H1 (cell line): ENCODE measurements at regions not wholly inside any gene's neighbourhood (a gene's known extent, or its start where the extent isn't known, plus 50 kb on each side); places are given as distances from the start of the nearest gene placed in this dataset.

ENCODE experiments used
- CTCF ChIA-PET: fragments of 300-600 bp; sonication (Branson Sonifier 250); formaldehyde crosslinking; loops from one replicate; lab custom pipeline; 2021; ENCODE audit not compliant: partially characterized antibody; lab: Charles Lee
- POLR2A ChIA-PET: fragments of 300-600 bp; sonication (Branson Sonifier 250); formaldehyde crosslinking; loops from one replicate; lab custom pipeline; 2021; ENCODE audit warnings: inconsistent platforms; ENCODE audit not compliant: partially characterized antibody; lab: Charles Lee
- DNase-seq, 2 experiments: peaks; one replicate each; pipeline versions ENCODE4 v3.0.0 to v3.0.0-alpha.2; 2010 to 2022; ENCODE audit warnings: low spot score in 2 of 2, low read depth in 1 of 2, mixed read lengths in 1 of 2
- FAIRE-seq: peaks from 2 replicates; lab custom pipeline; 2011; peaks lifted over from hg19 to GRCh38; lab: Jason Lieb, UNC
- H2AFZ ChIP-seq: 2 replicates; pipeline ENCODE4 v1.8.1; 2012; ENCODE audit warnings: low read length, inconsistent platforms
- H2AK5ac ChIP-seq: 2 replicates; pipeline ENCODE4 v1.6.1; 2013; ENCODE audit warnings: low read depth, low read length
- H2BK120ac ChIP-seq: replicated peaks from 2 replicates; pipeline ENCODE3; 2013; ENCODE audit warnings: low read depth, low read length, inconsistent platforms
- H2BK12ac ChIP-seq: 2 replicates; pipeline ENCODE4 v1.6.1; 2013; ENCODE audit warnings: low read depth, low read length
- H2BK15ac ChIP-seq: 2 replicates; pipeline ENCODE4 v1.6.1; 2013; ENCODE audit warnings: low read length
- H2BK20ac ChIP-seq: 2 replicates; pipeline ENCODE4 v1.6.1; 2013; ENCODE audit warnings: low read length
- H2BK5ac ChIP-seq: 2 replicates; pipeline ENCODE4 v1.6.1; 2013; ENCODE audit warnings: low read depth, low read length
- H3K14ac ChIP-seq: 2 replicates; pipeline ENCODE4 v1.6.1; 2013; ENCODE audit warnings: inconsistent platforms; ENCODE audit not compliant: insufficient read length
- H3K18ac ChIP-seq: 2 replicates; pipeline ENCODE4 v1.6.1; 2013; ENCODE audit warnings: low read length; ENCODE audit errors: extremely low read depth
- H3K23ac ChIP-seq: 2 replicates; pipeline ENCODE4 v1.6.1; 2013; ENCODE audit warnings: inconsistent platforms; ENCODE audit not compliant: insufficient read length
- H3K23me2 ChIP-seq: 2 replicates; pipeline ENCODE4 v1.6.1; 2013; ENCODE audit warnings: low read depth, low read length
- H3K27ac ChIP-seq: 2 replicates; pipeline ENCODE4 v1.6.1; 2011; ENCODE audit warnings: low read depth, low read length, inconsistent platforms
- H3K27me3 ChIP-seq, 4 experiments: replicated peaks in 1 of 4; 1 replicate in 1 of 4; 2 replicates in 3 of 4; pipeline versions ENCODE4 v1.6.1 to v1.8.1; 2011 to 2013; ENCODE audit warnings: low read length in 3 of 4, mild to moderate bottlenecking in 3 of 4, inconsistent platforms in 2 of 4, mixed read lengths in 2 of 4, moderate library complexity in 1 of 4; ENCODE audit not compliant: control insufficient read depth in 3 of 4, insufficient read depth in 3 of 4; ENCODE audit errors: extremely low read depth in 1 of 4
- H3K36me3 ChIP-seq, 4 experiments: 2 replicates each; pipeline versions ENCODE4 v1.6.1 to v1.8.1; 2011 to 2013; ENCODE audit warnings: mild to moderate bottlenecking in 4 of 4, low read length in 3 of 4, moderate library complexity in 2 of 4, control low read depth in 1 of 4, inconsistent platforms in 1 of 4; ENCODE audit not compliant: insufficient read depth in 4 of 4, control insufficient read depth in 2 of 4
- H3K4ac ChIP-seq: replicated peaks from 2 replicates; pipeline ENCODE3; 2013; ENCODE audit warnings: low read length, low read depth, mixed read lengths, inconsistent platforms; ENCODE audit not compliant: insufficient read length
- H3K4me1 ChIP-seq, 4 experiments: replicated peaks in 1 of 4; 1 replicate in 1 of 4; 2 replicates in 3 of 4; pipeline versions ENCODE4 v1.6.1 to v1.8.1; 2011 to 2013; ENCODE audit warnings: low read length in 3 of 4, inconsistent platforms in 2 of 4, mixed read lengths in 1 of 4; ENCODE audit not compliant: insufficient read depth in 4 of 4, control insufficient read depth in 3 of 4
- H3K4me2 ChIP-seq, 2 experiments: 2 replicates each; pipeline versions ENCODE4 v1.6.1 to v1.8.1; 2011 to 2013; ENCODE audit warnings: low read depth in 2 of 2, low read length in 2 of 2, control low read depth in 1 of 2, inconsistent platforms in 1 of 2, mild to moderate bottlenecking in 1 of 2; ENCODE audit not compliant: insufficient read depth in 1 of 2
- H3K4me3 ChIP-seq, 4 experiments: fragments of 200-600, 300-600 bp in 1 of 4; sonication (generic), shearing (Covaris generic), sonication (Bioruptor Twin) in 1 of 4; 2 replicates each; pipeline versions ENCODE4 v1.5.1 to v1.8.1; 2011 to 2016; ENCODE audit warnings: low read length in 4 of 4, low read depth in 3 of 4, control low read depth in 2 of 4, inconsistent platforms in 2 of 4, mild to moderate bottlenecking in 2 of 4, mixed read lengths in 1 of 4, moderate library complexity in 1 of 4; ENCODE audit not compliant: insufficient read depth in 2 of 4; ENCODE audit errors: extremely low read depth in 1 of 4
- H3K56ac ChIP-seq: replicated peaks from 2 replicates; pipeline ENCODE3; 2013; ENCODE audit warnings: low read depth, mild to moderate bottlenecking, mixed read lengths, low read length, inconsistent platforms; ENCODE audit not compliant: insufficient read length
- H3K79me1 ChIP-seq: 2 replicates; pipeline ENCODE4 v1.6.1; 2013; ENCODE audit warnings: low read depth, low read length, control low read depth
- H3K79me2 ChIP-seq, 2 experiments: 2 replicates each; pipeline versions ENCODE4 v1.6.1 to v1.8.1; 2012 to 2013; ENCODE audit warnings: low read length in 2 of 2, mild to moderate bottlenecking in 2 of 2, inconsistent platforms in 1 of 2; ENCODE audit not compliant: insufficient read depth in 2 of 2, control insufficient read depth in 1 of 2
- H3K9ac ChIP-seq, 4 experiments: replicated peaks in 1 of 4; 1 replicate in 1 of 4; 2 replicates in 3 of 4; pipeline versions ENCODE4 v1.6.1 to v1.8.1; 2011 to 2013; ENCODE audit warnings: low read depth in 3 of 4, low read length in 3 of 4, control low read depth in 2 of 4, mild to moderate bottlenecking in 2 of 4, moderate library complexity in 2 of 4, inconsistent platforms in 1 of 4; ENCODE audit errors: extremely low read depth in 1 of 4
- H3K9me3 ChIP-seq, 2 experiments: 2 replicates each; pipeline versions ENCODE4 v1.6.1 to v1.8.1; 2012 to 2013; ENCODE audit warnings: mild to moderate bottlenecking in 2 of 2, moderate library complexity in 2 of 2, control low read depth in 1 of 2, inconsistent platforms in 1 of 2, low read depth in 1 of 2, low read length in 1 of 2, mixed read lengths in 1 of 2; ENCODE audit not compliant: insufficient read depth in 2 of 2
- H4K20me1 ChIP-seq, 2 experiments: replicated peaks in 1 of 2; 2 replicates each; pipeline versions ENCODE3 to v1.8.1; 2011 to 2013; ENCODE audit warnings: inconsistent platforms in 2 of 2, low read length in 2 of 2, mild to moderate bottlenecking in 1 of 2; ENCODE audit not compliant: insufficient read depth in 2 of 2, control insufficient read depth in 1 of 2
- H4K5ac ChIP-seq: 2 replicates; pipeline ENCODE4 v1.6.1; 2013; ENCODE audit warnings: low read length, low read depth, mixed read lengths, inconsistent platforms; ENCODE audit not compliant: insufficient read length
- H4K8ac ChIP-seq: 2 replicates; pipeline ENCODE4 v1.8.0; 2013; ENCODE audit warnings: mild to moderate bottlenecking, moderate library complexity, low read length, inconsistent platforms; ENCODE audit not compliant: insufficient read depth; ENCODE audit errors: extremely low read depth
- H4K91ac ChIP-seq: replicated peaks from 2 replicates; pipeline ENCODE3; 2013; ENCODE audit warnings: low read length, mixed read lengths, inconsistent platforms; ENCODE audit not compliant: insufficient read length
- BACH1 ChIP-seq: IDR thresholded peaks from 2 replicates; pipeline ENCODE4 v1.6.1; 2012; ENCODE audit warnings: low read length, improper control_type of control experiment
- EGR1 ChIP-seq: IDR thresholded peaks from 2 replicates; pipeline ENCODE4 v1.6.1; 2011; ENCODE audit warnings: low read depth, low read length, borderline replicate concordance
- EZH2 ChIP-seq: fragments of 200-600 bp; sonication (generic); IDR thresholded peaks from 2 replicates; pipeline ENCODE4 v1.7.1; 2012; ENCODE audit warnings: low read depth, mild to moderate bottlenecking, moderate library complexity, low read length, inconsistent platforms; ENCODE audit not compliant: severe bottlenecking
- RBBP5 ChIP-seq: IDR thresholded peaks from 2 replicates; pipeline ENCODE4 v1.7.1; 2012; ENCODE audit warnings: low read depth, mild to moderate bottlenecking, inconsistent platforms, low read length, moderate library complexity, borderline replicate concordance
- WGBS, 2 experiments: shearing (Covaris generic) in 1 of 2; methylation state at CpG; one replicate each; pipeline versions ENCODE4 v1.1.6 to v1.1.7; 2013 to 2015; ENCODE audit warnings: low lambda C conversion rate in 2 of 2, mixed read lengths in 2 of 2, inconsistent platforms in 1 of 2, low coverage in 1 of 2, missing lambda C conversion rate in 1 of 2; ENCODE audit not compliant: insufficient replicate concordance in 2 of 2, insufficient coverage in 1 of 2, insufficient read length in 1 of 2; ENCODE audit errors: extremely low coverage in 1 of 2, missing lambda C conversion rate in 1 of 2; 5-methylcytosine and 5-hydroxymethylcytosine counted together

GRCh38 chr14:62076825-62077605 lies 314.8 kb downstream of the SNAPC1 start:
- no peak overlapping the region for H3K56ac ChIP-seq
- no peak overlapping the region for H4K8ac ChIP-seq
- H3K4me1 ChIP-seq: no peaks in the 10 kb centered on the region
- no peak overlapping the region for H3K4me2 ChIP-seq
- H4K91ac ChIP-seq: no peak overlapping the region
- H4K5ac ChIP-seq: no peak overlapping the region
- no peak overlapping the region for H2AK5ac ChIP-seq
- no peak overlapping the region for H2BK15ac ChIP-seq
- H3K4ac ChIP-seq: no peak overlapping the region
- H2BK5ac ChIP-seq: no peak overlapping the region
- no peaks in the 10 kb centered on the region for H3K79me1 ChIP-seq
- no peaks in the 10 kb centered on the region for H3K9me3 ChIP-seq
- H2BK20ac ChIP-seq: no peak overlapping the region
- ChIA-PET POLR2A (no interaction called here), CTCF (interaction anchor here (0.8 to 1.5 kb wide), 6 partner anchors 9 to 149 kb away, joined by 3 to 4 read pairs (median 4); no protein-coding TSS in a partner anchor)
- peak; percentile 32 for FAIRE-seq
- H3K23ac ChIP-seq: no peak overlapping the region
- H3K27ac ChIP-seq: no peak overlapping the region
- H3K9ac ChIP-seq: peak overlapping the region in 1 of 4 experiments; percentile 34; a peak in 1 of 7 replicates
- WGBS, 2 experiments: 87% methylated on average over 6 of the region's 6 CpGs; no CpG with 5 or more reads in 1 of the 2 experiments
- no peak overlapping the region for H3K18ac ChIP-seq
- no peaks in the 10 kb centered on the region for H3K23me2 ChIP-seq
- no peaks in the 10 kb centered on the region for H3K27me3 ChIP-seq
- no peaks in the 10 kb centered on the region for H3K36me3 ChIP-seq
- H3K14ac ChIP-seq: no peak overlapping the region
- no peak overlapping the region for H2AFZ ChIP-seq
- no peak overlapping the region for H2BK12ac ChIP-seq
- DNase-seq: no peak
- H2BK120ac ChIP-seq: no peak overlapping the region
- no peaks in the 10 kb centered on the region for H4K20me1 ChIP-seq
- no peak overlapping the region for H3K4me3 ChIP-seq
- no peaks in the 10 kb centered on the region for H3K79me2 ChIP-seq
- no peak for TF ChIP-seq RBBP5
- no peak for TF ChIP-seq EZH2
- TF ChIP-seq EGR1: no peak
- TF ChIP-seq BACH1: no peak
